HepG2 (cell line): ENCODE measurements at regions not wholly inside any gene's neighbourhood (a gene's known extent, or its start where the extent isn't known, plus 50 kb on each side); places are given as distances from the start of the nearest gene placed in this dataset.

ENCODE experiments used
- ATAC-seq: fragments of 200-7000 bp; cut with Tn5 transposase; 3 replicates; pipeline ENCODE4 v1.9.1; 2020; ENCODE audit warnings: mild to moderate bottlenecking, moderate library complexity
- BruUV-seq: library from RNA; stranded (reverse); fragments of 400-500 nt; replicated peaks from 2 replicates; lab custom pipeline; 2021; lab: Mats Ljungman, UMichigan
- CTCF ChIA-PET: fragments of 300-600 bp; formaldehyde crosslinking; extraction: SDS; loops from one replicate; lab custom pipeline; 2021; ENCODE audit warnings: low total read pairs, inconsistent platforms, low intra/inter-chr PET ratio; lab: Yijun Ruan, JAX
- POLR2A ChIA-PET: fragments of 350-600 bp; sonication (Branson Sonifier 250); formaldehyde crosslinking; loops from one replicate; lab custom pipeline; 2020; ENCODE audit warnings: antibody characterized with exemption, inconsistent platforms; lab: Yijun Ruan, JAX
- DNase-seq: peaks from one replicate; pipeline ENCODE4 v3.0.0-alpha.2; 2015; ENCODE audit warnings: low spot score
- FAIRE-seq: peaks from 3 replicates; lab custom pipeline; 2011; peaks lifted over from hg19 to GRCh38; lab: Jason Lieb, UNC
- H2AFZ ChIP-seq: one replicate; pipeline ENCODE4 v1.6.1; 2011; ENCODE audit warnings: low read length, inconsistent platforms
- H3K27ac ChIP-seq: fragments of 300-600 bp; 3 replicates; pipeline ENCODE4 v1.8.0; 2011; ENCODE audit warnings: mixed run types, mild to moderate bottlenecking, mixed read lengths, low read length, inconsistent platforms; ENCODE audit not compliant: insufficient read depth; ENCODE audit errors: extremely low read length
- H3K27me3 ChIP-seq, 2 experiments: fragments of 200-600 bp in 1 of 2; 2 replicates in 1 of 2; 3 replicates in 1 of 2; pipeline versions ENCODE4 v1.6.0 to v1.8.0; 2011; ENCODE audit warnings: low read length in 2 of 2, mild to moderate bottlenecking in 2 of 2, moderate library complexity in 2 of 2, inconsistent platforms in 1 of 2; ENCODE audit not compliant: insufficient read depth in 2 of 2, control insufficient read depth in 1 of 2
- H3K36me3 ChIP-seq, 2 experiments: fragments of 200-600 bp in 1 of 2; replicated peaks in 1 of 2; 2 replicates in 1 of 2; 3 replicates in 1 of 2; pipeline versions ENCODE4 v1.5.1 to v1.8.0; 2011; ENCODE audit warnings: low read length in 2 of 2, inconsistent platforms in 1 of 2; ENCODE audit not compliant: insufficient read depth in 2 of 2, control insufficient read depth in 1 of 2
- H3K4me1 ChIP-seq: 2 replicates; pipeline ENCODE4 v1.5.1; 2012; ENCODE audit warnings: low read length, inconsistent platforms; ENCODE audit not compliant: insufficient read depth
- H3K4me2 ChIP-seq: 2 replicates; pipeline ENCODE4 v1.6.0; 2011; ENCODE audit warnings: low read depth, low read length, inconsistent platforms
- H3K4me3 ChIP-seq, 3 experiments: fragments of 200-600 bp in 1 of 3; sonication (generic), shearing (Covaris generic) in 1 of 3; replicated peaks in 1 of 3; 2 replicates each; pipeline ENCODE4 v1.5.1; 2011 to 2016; ENCODE audit warnings: low read length in 3 of 3, inconsistent platforms in 2 of 3, low read depth in 2 of 3, mild to moderate bottlenecking in 2 of 3, control low read depth in 1 of 3, mixed read lengths in 1 of 3; ENCODE audit not compliant: insufficient read depth in 1 of 3
- H3K79me2 ChIP-seq: one replicate; pipeline ENCODE4 v1.6.1; 2011; ENCODE audit warnings: low read length, inconsistent platforms; ENCODE audit not compliant: insufficient read depth
- H3K9ac ChIP-seq: 2 replicates; pipeline ENCODE4 v1.6.0; 2011; ENCODE audit warnings: mild to moderate bottlenecking, low read depth, low read length, inconsistent platforms; ENCODE audit not compliant: insufficient read depth
- H3K9me3 ChIP-seq: 2 replicates; pipeline ENCODE4 v1.5.1; 2012; ENCODE audit warnings: mild to moderate bottlenecking, low read length
- H4K20me1 ChIP-seq: 2 replicates; pipeline ENCODE4 v1.6.0; 2011; ENCODE audit warnings: inconsistent platforms, mild to moderate bottlenecking, low read length, moderate library complexity; ENCODE audit not compliant: insufficient read depth
- GPN1 ChIP-seq: sonication (generic); formaldehyde crosslinking; IDR thresholded peaks from 2 replicates; pipeline ENCODE4 v1.5.1; 2020; ENCODE audit warnings: missing genetic modification reagents, borderline replicate concordance
- HDAC1 ChIP-seq: sonication (generic); formaldehyde crosslinking; IDR thresholded peaks from 2 replicates; pipeline ENCODE4 v1.5.1; 2020; ENCODE audit warnings: mild to moderate bottlenecking, missing genetic modification reagents
- MAZ ChIP-seq, 2 experiments: sonication (generic) in 1 of 2; formaldehyde crosslinking in 1 of 2; IDR thresholded peaks; 2 replicates each; pipeline versions ENCODE4 v1.5.0 to v1.6.1; 2012 to 2020; ENCODE audit warnings: low read depth in 2 of 2, mild to moderate bottlenecking in 2 of 2, borderline replicate concordance in 1 of 2, improper control_type of control experiment in 1 of 2, low read length in 1 of 2, missing genetic modification reagents in 1 of 2, moderate library complexity in 1 of 2
- SMARCC2 ChIP-seq: fragments of 450-650 bp; IDR thresholded peaks from 2 replicates; pipeline ENCODE4 v1.6.1; 2017; ENCODE audit warnings: antibody characterized with exemption, mild to moderate bottlenecking
- TGIF2 ChIP-seq: IDR thresholded peaks from 2 replicates; pipeline ENCODE4 v1.6.1; 2016; ENCODE audit warnings: control low read depth, missing compliant biosample characterization
- ZNF724P ChIP-seq: sonication (generic); formaldehyde crosslinking; IDR thresholded peaks from 2 replicates; pipeline ENCODE4 v1.8.0; 2022; ENCODE audit warnings: missing genetic modification reagents, borderline replicate concordance
- WGBS: methylation state at CpG from one replicate; pipeline ENCODE4 v1.1.6; 2017; ENCODE audit warnings: low lambda C conversion rate; 5-methylcytosine and 5-hydroxymethylcytosine counted together
- in situ Hi-C: cut with HindIII; loops from 2 replicates; pipeline ENCODE4 v1.10.0; 2017; ENCODE audit warnings: low pct_unique_long_range_greater_than_20kb; ENCODE audit not compliant: extremely low pct_ligation_motif_present
- intact Hi-C: fragments of 100-400 bp; cut with micrococcal nuclease; formaldehyde crosslinking; loops from one replicate; pipeline ENCODE4 v1.10.0; 2022; ENCODE audit not compliant: unreplicated experiment

DNA sequence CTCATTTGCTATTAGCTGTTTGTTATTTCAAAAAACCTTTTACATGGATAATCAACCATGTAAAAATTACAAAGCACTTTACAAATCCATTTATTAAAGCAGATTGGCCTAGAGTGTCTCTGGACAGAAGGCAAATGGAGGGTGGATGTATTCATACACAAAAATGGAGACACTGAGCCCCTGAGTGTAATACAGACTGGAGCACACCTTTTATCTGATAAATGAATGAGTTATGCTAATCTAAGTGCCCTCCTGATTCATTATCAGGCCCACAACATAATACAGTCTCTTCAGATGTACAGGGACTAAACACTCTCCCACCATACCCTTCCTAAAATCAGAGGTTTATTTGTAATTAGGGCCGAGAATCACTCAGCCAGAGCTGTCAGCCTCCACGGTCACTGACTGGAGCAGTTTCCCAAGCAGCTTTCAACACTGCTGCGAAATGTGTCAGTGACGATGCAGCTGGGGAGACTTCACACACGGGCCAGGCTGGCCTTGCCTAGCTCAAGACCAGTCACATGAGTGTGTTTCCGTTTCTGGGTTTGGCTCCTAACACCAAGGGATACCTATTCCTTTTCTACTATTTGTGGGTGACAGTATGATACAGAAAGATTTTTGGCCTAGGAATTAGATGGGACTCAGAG lies 271.8 kb downstream of the ZIC1 start:
- Histone ChIP-seq H3K27me3 (no peaks in the 10 kb centered on the region), H4K20me1 (no peaks in the 10 kb centered on the region), H2AFZ (no peak overlapping the region), H3K27ac (no peak overlapping the region), H3K4me2 (no peak overlapping the region), H3K4me1 (no peaks in the 10 kb centered on the region), H3K9ac (no peak overlapping the region), H3K36me3 (no peaks in the 10 kb centered on the region), H3K4me3 (no peak overlapping the region), H3K9me3 (no peaks in the 10 kb centered on the region), H3K79me2 (no peaks in the 10 kb centered on the region)
- FAIRE-seq (no peak), DNase-seq (no peak), ATAC-seq (no peak)
- BruUV-seq = no TSS peak
- in situ Hi-C loops (no loop called here), intact Hi-C loops (no loop called here)
- no peak for TF ChIP-seq MAZ (IDR thresholded peaks at IDR 0.05; ENCODE audit: borderline replicate concordance, low read depth, low read length)
- no peak for TF ChIP-seq MAZ (CRISPR knock-in tag; IDR thresholded peaks at IDR 0.05; ENCODE audit: low read depth)
- TF ChIP-seq TGIF2 (CRISPR knock-in tag) = no peak
- no peak for TF ChIP-seq SMARCC2
- TF ChIP-seq ZNF724P (CRISPR knock-in tag) = no peak
- CTCF ChIA-PET = no interaction called here
- 0% methylated on average over 3 of the region's 6 CpGs for WGBS
- POLR2A ChIA-PET = no interaction called here

GRCh38 chr3:147688868-147689267 lies 279.7 kb downstream of the ZIC1 start:
- Histone ChIP-seq H3K36me3 (no peaks in the 10 kb centered on the region), H3K9me3 (no peaks in the 10 kb centered on the region), H3K9ac (no peak overlapping the region), H3K4me3 (no peak overlapping the region), H4K20me1 (no peaks in the 10 kb centered on the region), H3K27me3 (no peaks in the 10 kb centered on the region), H3K79me2 (no peaks in the 10 kb centered on the region), H3K27ac (no peak overlapping the region), H2AFZ (no peak overlapping the region), H3K4me2 (no peak overlapping the region), H3K4me1 (no peaks in the 10 kb centered on the region)
- no TSS peak for BruUV-seq
- no peak for DNase-seq
- ATAC-seq = no peak
- CTCF ChIA-PET = no interaction called here
- TF ChIP-seq HDAC1 (CRISPR knock-in tag) (no peak), GPN1 (CRISPR knock-in tag) (no peak)
- FAIRE-seq = no peak
- intact Hi-C loops = no loop called here
- in situ Hi-C loops = no loop called here
- WGBS = 0% methylated on average over 1 of the region's 1 CpG
- POLR2A ChIA-PET = no interaction called here
